ENCODE measurements at regions not wholly inside any gene's neighbourhood (a gene's known extent, or its start where the extent isn't known, plus 50 kb on each side); places are given as distances from the start of the nearest gene placed in this dataset.

GRCh38 chr10:44506386-44506785, 121.5 kb upstream of the CXCL12 start:
- H3K36me3 ChIP-seq (ENCODE audit: insufficient read depth, insufficient read length, low read length): no peaks in the 10 kb centered on the region
- no peaks in the 10 kb centered on the region for H3K4me1 ChIP-seq (ENCODE audit: insufficient read depth, insufficient read length)
- H3K9ac ChIP-seq (ENCODE audit: insufficient read length, low read depth): no peak overlapping the region
- no peaks in the 10 kb centered on the region for H3K9me3 ChIP-seq (ENCODE audit: insufficient read depth, low read length)
- H3K4me3 ChIP-seq (ENCODE audit: insufficient read length, low read depth): no peak overlapping the region
- no peak for DNase-seq (ENCODE audit: low read depth, low spot score)
- no peaks in the 10 kb centered on the region for H3K27me3 ChIP-seq (ENCODE audit: insufficient read depth, insufficient read length)
- TF ChIP-seq ZNF274 (IDR thresholded peaks at IDR 0.05; ENCODE audit: low read depth, low read length): no peak
- TF ChIP-seq SUZ12 (IDR thresholded peaks at IDR 0.05; ENCODE audit: extremely low read depth, insufficient read depth, insufficient read length): no peak
- no peak for TF ChIP-seq YY1 (IDR thresholded peaks at IDR 0.05; ENCODE audit: insufficient read depth, insufficient read length)

DNA sequence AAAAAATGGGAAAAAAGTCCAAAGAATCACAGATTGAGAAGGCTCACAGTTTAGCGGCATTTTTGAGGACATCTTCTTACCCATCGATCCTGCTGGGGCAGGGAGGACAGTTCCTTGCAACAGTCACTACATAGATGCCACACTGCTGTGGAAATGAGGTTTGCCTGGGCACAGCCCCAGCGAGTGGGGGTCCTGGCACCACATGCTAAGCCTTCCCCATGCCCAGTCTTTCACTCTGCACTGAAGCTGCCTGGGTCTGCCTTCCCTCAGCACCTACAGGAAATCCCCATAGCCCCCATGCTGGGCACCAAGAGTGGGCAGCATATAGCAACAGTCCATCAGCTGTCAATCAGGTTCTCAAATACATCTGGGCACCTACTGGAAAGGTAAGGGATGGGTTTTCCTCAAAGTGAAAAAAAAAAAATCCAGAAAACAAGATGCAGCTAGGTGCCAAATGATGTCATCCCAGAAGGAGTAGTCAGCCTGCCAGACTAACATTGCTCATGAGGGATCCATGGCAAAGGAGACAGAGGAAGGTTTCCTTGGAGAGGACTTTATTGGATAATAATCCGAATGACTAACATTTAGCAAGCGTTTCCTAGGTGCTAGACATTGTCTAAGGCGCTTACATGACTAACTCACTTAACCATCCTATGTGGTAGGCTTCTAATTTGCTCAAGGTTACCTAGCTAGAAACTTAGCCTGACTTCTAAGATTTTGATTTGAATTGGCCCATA, 125.7 kb upstream of the CXCL12 start:
- Histone ChIP-seq H3K9me3 (ENCODE audit: insufficient read depth, low read length) (no peaks in the 10 kb centered on the region), H3K9ac (ENCODE audit: insufficient read length, low read depth) (no peak overlapping the region), H3K4me1 (ENCODE audit: insufficient read depth, insufficient read length) (no peaks in the 10 kb centered on the region), H3K36me3 (ENCODE audit: insufficient read depth, insufficient read length, low read length) (no peaks in the 10 kb centered on the region), H3K27me3 (ENCODE audit: insufficient read depth, insufficient read length) (no peaks in the 10 kb centered on the region), H3K4me3 (ENCODE audit: insufficient read length, low read depth) (no peak overlapping the region)
- TF ChIP-seq YY1 (IDR thresholded peaks at IDR 0.05; ENCODE audit: insufficient read depth, insufficient read length) (no peak), ZNF274 (IDR thresholded peaks at IDR 0.05; ENCODE audit: low read depth, low read length) (no peak), SUZ12 (IDR thresholded peaks at IDR 0.05; ENCODE audit: extremely low read depth, insufficient read depth, insufficient read length) (no peak)
- DNase-seq (ENCODE audit: low read depth, low spot score): no peak

- H3K27me3 ChIP-seq (ENCODE audit: insufficient read depth, insufficient read length): no peaks in the 10 kb centered on the region
- DNase-seq (ENCODE audit: low read depth, low spot score): no peak
- TF ChIP-seq ZNF274 (IDR thresholded peaks at IDR 0.05; ENCODE audit: low read depth, low read length): no peak
- TF ChIP-seq SUZ12 (IDR thresholded peaks at IDR 0.05; ENCODE audit: extremely low read depth, insufficient read depth, insufficient read length): no peak
- TF ChIP-seq YY1 (IDR thresholded peaks at IDR 0.05; ENCODE audit: insufficient read depth, insufficient read length): no peak
- no peak overlapping the region for H3K9ac ChIP-seq (ENCODE audit: insufficient read length, low read depth)
- no peaks in the 10 kb centered on the region for H3K36me3 ChIP-seq (ENCODE audit: insufficient read depth, insufficient read length, low read length)
- no peaks in the 10 kb centered on the region for H3K4me1 ChIP-seq (ENCODE audit: insufficient read depth, insufficient read length)
- H3K4me3 ChIP-seq (ENCODE audit: insufficient read length, low read depth): no peak overlapping the region
- no peaks in the 10 kb centered on the region for H3K9me3 ChIP-seq (ENCODE audit: insufficient read depth, low read length)
These were observed 126.3 kb upstream of the CXCL12 start for GRCh38 chr10:44511166-44511565.

DNA sequence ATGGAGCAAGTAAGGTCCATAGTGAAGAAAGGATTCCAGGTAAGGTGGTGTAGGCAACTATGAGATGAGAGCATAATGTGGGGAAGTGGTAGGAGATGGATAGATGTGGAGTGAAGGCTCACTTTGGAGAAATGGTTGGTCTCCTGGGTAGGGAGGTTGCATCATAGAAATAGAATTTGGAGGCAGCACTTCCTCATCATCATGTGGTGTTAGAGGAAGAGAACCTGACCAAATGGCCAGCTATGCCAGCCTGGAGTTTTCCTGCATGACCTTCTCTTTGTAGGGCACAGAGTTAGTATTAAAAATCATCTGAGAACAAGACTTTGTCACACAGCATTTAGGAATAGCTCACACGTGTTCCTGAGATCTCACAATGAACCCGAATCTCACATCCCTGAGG, 126.7 kb upstream of the CXCL12 start:
- Histone ChIP-seq H3K36me3 (ENCODE audit: insufficient read depth, insufficient read length, low read length) (no peaks in the 10 kb centered on the region), H3K9me3 (ENCODE audit: insufficient read depth, low read length) (no peaks in the 10 kb centered on the region), H3K9ac (ENCODE audit: insufficient read length, low read depth) (no peak overlapping the region), H3K4me1 (ENCODE audit: insufficient read depth, insufficient read length) (no peaks in the 10 kb centered on the region), H3K4me3 (ENCODE audit: insufficient read length, low read depth) (no peak overlapping the region), H3K27me3 (ENCODE audit: insufficient read depth, insufficient read length) (no peaks in the 10 kb centered on the region)
- no peak for DNase-seq (ENCODE audit: low read depth, low spot score)
- TF ChIP-seq ZNF274 (IDR thresholded peaks at IDR 0.05; ENCODE audit: low read depth, low read length) (no peak), SUZ12 (IDR thresholded peaks at IDR 0.05; ENCODE audit: extremely low read depth, insufficient read depth, insufficient read length) (no peak), YY1 (IDR thresholded peaks at IDR 0.05; ENCODE audit: insufficient read depth, insufficient read length) (no peak)

- Histone ChIP-seq H3K4me1 (ENCODE audit: insufficient read depth, insufficient read length) (no peaks in the 10 kb centered on the region), H3K9me3 (ENCODE audit: insufficient read depth, low read length) (no peaks in the 10 kb centered on the region), H3K36me3 (ENCODE audit: insufficient read depth, insufficient read length, low read length) (no peaks in the 10 kb centered on the region), H3K27me3 (ENCODE audit: insufficient read depth, insufficient read length) (no peaks in the 10 kb centered on the region), H3K4me3 (ENCODE audit: insufficient read length, low read depth) (no peak overlapping the region), H3K9ac (ENCODE audit: insufficient read length, low read depth) (no peak overlapping the region)
- no peak for DNase-seq (ENCODE audit: low read depth, low spot score)
- TF ChIP-seq SUZ12 (IDR thresholded peaks at IDR 0.05; ENCODE audit: extremely low read depth, insufficient read depth, insufficient read length) (no peak), YY1 (IDR thresholded peaks at IDR 0.05; ENCODE audit: insufficient read depth, insufficient read length) (no peak), ZNF274 (IDR thresholded peaks at IDR 0.05; ENCODE audit: low read depth, low read length) (no peak)
These were observed 127.6 kb upstream of the CXCL12 start for GRCh38 chr10:44512431-44513022.

GRCh38 chr10:44513591-44513990, 128.7 kb upstream of the CXCL12 start:
- Histone ChIP-seq H3K4me3 (ENCODE audit: insufficient read length, low read depth) (no peak overlapping the region), H3K9me3 (ENCODE audit: insufficient read depth, low read length) (no peaks in the 10 kb centered on the region), H3K27me3 (ENCODE audit: insufficient read depth, insufficient read length) (no peaks in the 10 kb centered on the region), H3K36me3 (ENCODE audit: insufficient read depth, insufficient read length, low read length) (no peaks in the 10 kb centered on the region), H3K9ac (ENCODE audit: insufficient read length, low read depth) (no peak overlapping the region), H3K4me1 (ENCODE audit: insufficient read depth, insufficient read length) (no peaks in the 10 kb centered on the region)
- no peak for DNase-seq (ENCODE audit: low read depth, low spot score)
- TF ChIP-seq YY1 (IDR thresholded peaks at IDR 0.05; ENCODE audit: insufficient read depth, insufficient read length) (no peak), ZNF274 (IDR thresholded peaks at IDR 0.05; ENCODE audit: low read depth, low read length) (no peak), SUZ12 (IDR thresholded peaks at IDR 0.05; ENCODE audit: extremely low read depth, insufficient read depth, insufficient read length) (no peak)

- Histone ChIP-seq H3K9me3 (ENCODE audit: insufficient read depth, low read length) (no peaks in the 10 kb centered on the region), H3K4me3 (ENCODE audit: insufficient read length, low read depth) (no peak overlapping the region), H3K9ac (ENCODE audit: insufficient read length, low read depth) (no peak overlapping the region), H3K36me3 (ENCODE audit: insufficient read depth, insufficient read length, low read length) (no peaks in the 10 kb centered on the region), H3K4me1 (ENCODE audit: insufficient read depth, insufficient read length) (no peaks in the 10 kb centered on the region), H3K27me3 (ENCODE audit: insufficient read depth, insufficient read length) (no peaks in the 10 kb centered on the region)
- TF ChIP-seq SUZ12 (IDR thresholded peaks at IDR 0.05; ENCODE audit: extremely low read depth, insufficient read depth, insufficient read length) (no peak), YY1 (IDR thresholded peaks at IDR 0.05; ENCODE audit: insufficient read depth, insufficient read length) (no peak), ZNF274 (IDR thresholded peaks at IDR 0.05; ENCODE audit: low read depth, low read length) (no peak)
- DNase-seq (ENCODE audit: low read depth, low spot score): no peak
These were observed 132.0 kb upstream of the CXCL12 start for GRCh38 chr10:44516891-44517290.
